PC-9 (cell line): ENCODE measurements at regions not wholly inside any gene's neighbourhood (a gene's known extent, or its start where the extent isn't known, plus 50 kb on each side); places are given as distances from the start of the nearest gene placed in this dataset.
"Not testable (repeated sequence)": the region's sequence is repeated elsewhere in the genome, so short reads cannot be mapped to it uniquely, and the experiment has no call there.

Experiments used
- BruUV-seq: library from RNA; stranded (reverse); fragments of 400-500 nt; replicated peaks from 2 replicates; lab custom pipeline; 2021; lab: Mats Ljungman, UMichigan
- CTCF ChIA-PET: fragments of 300-600 bp; sonication (Branson Sonifier 250); formaldehyde crosslinking; loops from one replicate; lab custom pipeline; 2022; ENCODE audit warnings: antibody characterized with exemption; lab: Charles Lee
- POLR2A ChIA-PET: fragments of 300-600 bp; sonication (Branson Sonifier 250); formaldehyde crosslinking; loops from one replicate; lab custom pipeline; 2022; ENCODE audit warnings: antibody characterized with exemption; ENCODE audit not compliant: unreplicated experiment; lab: Charles Lee
- DNase-seq, 2 experiments: peaks; one replicate each; pipeline versions ENCODE4 v3.0.0 to v3.0.0-alpha.2; 2015 to 2022; ENCODE audit warnings: mixed read lengths in 1 of 2
- H2AFZ ChIP-seq: fragments of 200-600 bp; sonication (generic); 2 replicates; pipeline ENCODE4 v1.8.1; 2017; ENCODE audit warnings: antibody characterized with exemption
- H3F3A ChIP-seq: fragments of 200-600 bp; sonication (generic); 2 replicates; pipeline ENCODE4 v1.8.1; 2017; ENCODE audit warnings: antibody characterized with exemption, mild to moderate bottlenecking, low read depth; ENCODE audit not compliant: insufficient read depth
- H3K27ac ChIP-seq: fragments of 200-600 bp; sonication (generic); 2 replicates; pipeline ENCODE4 v1.6.1; 2016; ENCODE audit warnings: mixed run types
- H3K27me3 ChIP-seq: fragments of 200-600 bp; sonication (generic); 2 replicates; pipeline ENCODE4 v1.6.1; 2016; ENCODE audit warnings: low read depth, mixed run types; ENCODE audit not compliant: insufficient read depth
- H3K36me3 ChIP-seq: fragments of 200-600 bp; sonication (generic); 2 replicates; pipeline ENCODE4 v1.6.1; 2016; ENCODE audit warnings: low read depth, mixed run types
- H3K4me1 ChIP-seq: fragments of 200-600 bp; sonication (generic); replicated peaks from 2 replicates; pipeline ENCODE4 v1.6.1; 2016; ENCODE audit warnings: mixed run types; ENCODE audit not compliant: insufficient read depth
- H3K4me2 ChIP-seq: fragments of 200-600 bp; sonication (generic); 2 replicates; pipeline ENCODE4 v1.6.1; 2017; ENCODE audit warnings: mixed run types
- H3K4me3 ChIP-seq: fragments of 200-600 bp; sonication (generic); 2 replicates; pipeline ENCODE4 v1.6.1; 2016; ENCODE audit warnings: mixed run types
- H3K79me2 ChIP-seq: fragments of 200-600 bp; sonication (generic); 2 replicates; pipeline ENCODE4 v1.6.1; 2017; ENCODE audit warnings: low read depth, mixed run types
- H3K9me2 ChIP-seq: fragments of 200-600 bp; sonication (generic); 2 replicates; pipeline ENCODE4 v1.8.1; 2017; ENCODE audit warnings: mild to moderate bottlenecking; ENCODE audit not compliant: insufficient read depth
- H3K9me3 ChIP-seq: fragments of 200-600 bp; sonication (generic); 2 replicates; pipeline ENCODE4 v1.8.1; 2016; ENCODE audit warnings: low read depth; ENCODE audit not compliant: insufficient read depth
- H4K20me1 ChIP-seq: fragments of 200-600 bp; sonication (generic); 2 replicates; pipeline ENCODE4 v1.8.1; 2017; ENCODE audit not compliant: insufficient read depth
- EZH2 ChIP-seq: fragments of 200-600 bp; sonication (generic); IDR thresholded peaks from 2 replicates; pipeline ENCODE4 v1.8.0; 2017; ENCODE audit warnings: antibody characterized with exemption, low read depth
- intact Hi-C: fragments of 100-400 bp; cut with micrococcal nuclease; formaldehyde crosslinking; loops from one replicate; pipeline ENCODE4 v1.10.0; 2022; ENCODE audit not compliant: unreplicated experiment
- TF ChIP-seq, protein P1 (sequence below): fragments of 200-600 bp; sonication (generic); conservative IDR thresholded peaks from 2 replicates; pipeline ENCODE4 v1.6.1; 2017; ENCODE audit warnings: mixed run types, antibody characterized with exemption, mild to moderate bottlenecking, moderate library complexity

DNA sequence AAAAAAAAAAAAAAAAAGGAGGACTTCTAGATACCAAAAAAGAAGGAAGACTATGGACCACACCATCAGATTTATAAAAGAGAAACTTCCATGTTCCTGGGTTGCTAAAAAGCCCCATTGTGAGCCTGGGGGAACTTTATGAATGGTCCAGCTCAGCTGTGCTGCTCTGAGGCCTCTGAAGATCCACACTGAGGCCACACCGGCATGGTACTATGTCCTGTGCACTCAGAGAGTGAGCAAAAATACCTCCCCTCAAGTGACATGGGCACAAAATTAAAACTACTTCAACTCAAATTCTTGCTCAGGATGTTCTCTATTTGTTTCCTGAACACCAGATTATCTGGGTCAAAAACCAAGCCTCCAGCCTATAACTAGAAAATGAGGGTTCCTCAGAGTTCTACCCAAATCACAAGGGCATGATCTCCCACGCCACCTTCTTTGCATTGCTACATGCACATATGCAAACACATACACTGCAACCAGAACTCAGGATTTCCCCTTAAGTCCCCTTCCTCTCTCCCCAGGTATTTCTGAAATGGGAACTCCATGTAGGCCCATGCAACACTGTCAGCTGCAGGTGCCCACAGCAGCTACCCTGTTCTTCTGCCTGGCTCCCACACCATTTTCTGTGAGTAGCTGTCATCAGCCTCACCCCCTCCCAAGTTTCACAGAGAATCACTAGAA, 94.4 kb downstream of the SH3GLB1 start:
- CTCF ChIA-PET = no interaction called here
- Histone ChIP-seq H3K4me1 (peaks cover 3% of the 10 kb centered on the region; the same call in 1 of the 2 replicates), H3K36me3 (no peaks in the 10 kb centered on the region), H3K79me2 (no peaks in the 10 kb centered on the region), H2AFZ (no peak overlapping the region), H3K4me3 (no peak overlapping the region), H3K9me3 (no peaks in the 10 kb centered on the region), H3K9me2 (no peaks in the 10 kb centered on the region), H3K27me3 (no peaks in the 10 kb centered on the region), H3F3A (peaks cover 1% of the 10 kb centered on the region; the same call in 1 of the 2 replicates), H4K20me1 (no peaks in the 10 kb centered on the region), H3K27ac (no peak overlapping the region), H3K4me2 (no peak overlapping the region)
- no peak for DNase-seq
- POLR2A ChIA-PET = no interaction called here
- no TSS peak for BruUV-seq
- intact Hi-C loops = no loop called here
- TF ChIP-seq EZH2 = no peak
- TF ChIP-seq, protein P1, sequence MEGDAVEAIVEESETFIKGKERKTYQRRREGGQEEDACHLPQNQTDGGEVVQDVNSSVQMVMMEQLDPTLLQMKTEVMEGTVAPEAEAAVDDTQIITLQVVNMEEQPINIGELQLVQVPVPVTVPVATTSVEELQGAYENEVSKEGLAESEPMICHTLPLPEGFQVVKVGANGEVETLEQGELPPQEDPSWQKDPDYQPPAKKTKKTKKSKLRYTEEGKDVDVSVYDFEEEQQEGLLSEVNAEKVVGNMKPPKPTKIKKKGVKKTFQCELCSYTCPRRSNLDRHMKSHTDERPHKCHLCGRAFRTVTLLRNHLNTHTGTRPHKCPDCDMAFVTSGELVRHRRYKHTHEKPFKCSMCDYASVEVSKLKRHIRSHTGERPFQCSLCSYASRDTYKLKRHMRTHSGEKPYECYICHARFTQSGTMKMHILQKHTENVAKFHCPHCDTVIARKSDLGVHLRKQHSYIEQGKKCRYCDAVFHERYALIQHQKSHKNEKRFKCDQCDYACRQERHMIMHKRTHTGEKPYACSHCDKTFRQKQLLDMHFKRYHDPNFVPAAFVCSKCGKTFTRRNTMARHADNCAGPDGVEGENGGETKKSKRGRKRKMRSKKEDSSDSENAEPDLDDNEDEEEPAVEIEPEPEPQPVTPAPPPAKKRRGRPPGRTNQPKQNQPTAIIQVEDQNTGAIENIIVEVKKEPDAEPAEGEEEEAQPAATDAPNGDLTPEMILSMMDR = no peak

DNA sequence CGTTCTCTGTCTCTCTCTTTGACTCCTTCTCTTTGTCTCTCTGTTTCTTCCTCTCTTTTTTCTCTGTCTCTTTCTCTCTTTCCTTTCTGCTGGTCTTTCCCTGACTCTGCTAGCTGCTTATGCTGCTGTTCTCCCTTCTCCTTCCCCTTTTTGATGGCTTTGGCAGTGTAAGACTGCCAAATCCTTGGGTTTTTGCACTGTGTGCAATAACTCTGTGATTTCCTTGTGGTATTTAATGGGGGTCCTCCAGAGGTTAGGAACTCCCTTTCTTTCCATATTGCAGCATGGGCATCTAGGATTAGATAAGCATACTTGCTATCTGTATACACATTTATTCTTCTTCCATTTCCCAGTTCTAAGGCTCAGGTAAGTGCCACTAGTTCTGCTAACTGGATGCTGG, 99.3 kb downstream of the SH3GLB1 start:
- CTCF ChIA-PET, H3K9me3 ChIP-seq, H3K4me2 ChIP-seq, H3F3A ChIP-seq, H3K4me3 ChIP-seq, H3K9me2 ChIP-seq, H3K27me3 ChIP-seq, DNase-seq, intact Hi-C loops, H3K79me2 ChIP-seq, H3K27ac ChIP-seq, POLR2A ChIA-PET, H3K4me1 ChIP-seq, H4K20me1 ChIP-seq, H3K36me3 ChIP-seq, BruUV-seq: not testable (repeated sequence)
- H2AFZ ChIP-seq = 0 out of 2 replicates have a peak overlapping the region, but pooled peaks have one; percentile 20

DNA sequence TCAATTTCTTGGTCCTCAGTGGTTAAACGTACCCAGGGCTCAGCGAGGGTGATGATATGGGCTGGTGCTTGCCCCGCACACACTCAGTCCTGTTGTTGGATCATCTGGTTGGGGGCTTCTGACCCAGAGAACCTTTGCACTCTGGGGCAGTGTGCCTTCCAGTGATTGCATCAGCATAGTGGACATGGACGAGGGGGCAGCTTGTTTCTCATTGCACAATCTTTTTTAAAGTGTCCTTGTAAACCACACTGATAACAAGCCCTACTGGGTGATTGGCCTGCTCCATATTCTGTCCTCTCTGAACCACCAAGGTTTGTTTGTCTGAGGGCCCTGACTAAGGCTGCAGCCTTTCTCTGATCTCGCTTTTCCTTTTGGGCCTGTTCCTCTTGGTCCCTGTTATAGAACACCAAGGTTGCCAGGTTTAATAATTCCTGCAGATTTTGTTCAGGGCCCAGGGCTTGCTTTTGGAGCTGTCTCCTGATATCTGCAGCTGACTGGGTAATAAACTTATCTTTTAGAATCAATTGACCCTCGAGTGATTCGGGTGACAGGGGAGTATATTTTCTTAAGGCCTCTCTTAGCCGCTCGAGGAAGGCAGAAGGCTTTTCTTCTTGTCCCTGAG, 101.6 kb downstream of the SH3GLB1 start:
- H3K4me3 ChIP-seq, H3F3A ChIP-seq, H3K9me2 ChIP-seq, H3K4me2 ChIP-seq, H3K4me1 ChIP-seq, H3K79me2 ChIP-seq, POLR2A ChIA-PET, DNase-seq, H3K36me3 ChIP-seq, H3K27ac ChIP-seq, H4K20me1 ChIP-seq, H3K27me3 ChIP-seq, H2AFZ ChIP-seq, CTCF ChIA-PET, H3K9me3 ChIP-seq, BruUV-seq, intact Hi-C loops: not testable (repeated sequence)

DNA sequence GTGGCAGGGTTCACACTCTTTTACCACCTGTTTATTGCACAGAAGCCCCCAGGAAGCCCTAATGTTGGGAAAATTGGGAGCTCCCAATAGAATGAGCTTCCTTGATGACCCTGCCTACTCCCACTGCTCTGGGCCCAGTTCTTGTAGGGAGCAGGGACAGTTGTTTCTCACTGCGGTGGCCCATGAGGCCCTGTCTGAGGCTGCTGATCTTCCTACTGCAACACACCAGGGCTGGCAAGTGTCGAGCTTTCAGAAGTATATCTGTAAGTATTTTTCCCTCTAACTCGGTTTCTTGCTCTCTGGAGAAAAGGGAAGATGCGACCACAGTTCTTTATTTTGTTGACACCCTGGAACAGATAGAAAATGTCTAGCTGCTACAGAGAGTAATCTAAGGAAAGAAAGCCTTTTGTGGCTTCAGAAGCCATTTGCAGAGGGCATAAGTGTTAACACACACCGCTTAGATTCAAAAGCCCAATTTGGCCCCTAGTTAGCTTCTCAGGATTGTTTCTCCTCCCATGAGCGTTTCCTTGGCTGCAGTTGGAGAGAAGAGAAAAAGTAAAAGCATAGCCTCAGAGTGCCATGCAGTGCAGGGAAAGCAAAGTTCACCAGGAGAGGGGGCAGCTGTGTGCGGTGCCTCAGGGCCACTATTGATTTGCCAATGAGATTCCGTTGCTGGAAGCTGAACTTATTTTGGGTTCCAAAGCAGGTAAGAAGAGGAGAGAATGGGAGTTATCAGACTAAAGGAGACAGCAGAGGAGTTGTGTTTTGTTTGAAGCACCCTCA, 102.6 kb downstream of the SELENOF start:
- Histone ChIP-seq H3K4me1 (no peaks in the 10 kb centered on the region), H3K9me3 (no peaks in the 10 kb centered on the region), H3F3A (no peaks in the 10 kb centered on the region), H2AFZ (no peak overlapping the region), H3K9me2 (no peaks in the 10 kb centered on the region), H3K4me3 (no peak overlapping the region), H3K27ac (no peak overlapping the region), H3K36me3 (no peaks in the 10 kb centered on the region), H3K27me3 (0 out of 2 replicates have a peak, but pooled peaks cover 9% of the 10 kb centered on the region), H3K79me2 (no peaks in the 10 kb centered on the region), H3K4me2 (no peak overlapping the region), H4K20me1 (no peaks in the 10 kb centered on the region)
- intact Hi-C loops = no loop called here
- no peak for DNase-seq
- POLR2A ChIA-PET = interaction anchor here (0.6 kb wide), 1 partner anchor 1251 kb away, joined by 3 read pairs; no protein-coding TSS in a partner anchor
- TF ChIP-seq EZH2 = no peak
- TF ChIP-seq, protein P1 = no peak
- no TSS peak for BruUV-seq
- CTCF ChIA-PET = no interaction called here
